GM23338 (cell line): ENCODE measurements at regions not wholly inside any gene's neighbourhood (a gene's known extent, or its start where the extent isn't known, plus 50 kb on each side); places are given as distances from the start of the nearest gene placed in this dataset.

Experiments
- ATAC-seq: fragments of 200-7000 bp; cut with Tn5 transposase; 3 replicates; pipeline ENCODE4 v1.9.1; 2020
- DNase-seq: peaks from one replicate; pipeline ENCODE4 v3.0.0-alpha.2; 2015; ENCODE audit warnings: low spot score
- H2AFZ ChIP-seq: fragments of 200-600 bp; sonication (generic); 2 replicates; pipeline ENCODE4 v1.8.0; 2016; ENCODE audit warnings: antibody characterized with exemption, mild to moderate bottlenecking, moderate library complexity
- H3F3A ChIP-seq: fragments of 200-600 bp; sonication (generic); replicated peaks from 2 replicates; pipeline ENCODE4 v1.8.0; 2017; ENCODE audit warnings: antibody characterized with exemption, mixed run types, low read depth
- H3K27ac ChIP-seq: fragments of 200-600 bp; sonication (generic); 2 replicates; pipeline ENCODE4 v1.6.1; 2016; ENCODE audit warnings: low read depth
- H3K27me3 ChIP-seq: fragments of 200-600 bp; sonication (generic); 2 replicates; pipeline ENCODE4 v1.8.0; 2016; ENCODE audit warnings: mild to moderate bottlenecking, mixed run types, moderate library complexity; ENCODE audit not compliant: insufficient read depth
- H3K36me3 ChIP-seq: fragments of 200-600 bp; sonication (generic); 2 replicates; pipeline ENCODE4 v1.8.0; 2016; ENCODE audit warnings: mild to moderate bottlenecking; ENCODE audit not compliant: insufficient read depth
- H3K4me1 ChIP-seq: fragments of 200-600 bp; sonication (generic); 2 replicates; pipeline ENCODE4 v1.8.0; 2016; ENCODE audit warnings: mild to moderate bottlenecking, moderate library complexity; ENCODE audit not compliant: insufficient read depth
- H3K4me2 ChIP-seq: fragments of 200-600 bp; sonication (generic); 2 replicates; pipeline ENCODE4 v1.7.1; 2017; ENCODE audit warnings: mixed run types
- H3K4me3 ChIP-seq: fragments of 200-600 bp; sonication (generic); 2 replicates; pipeline ENCODE4 v1.6.1; 2016; ENCODE audit warnings: mixed run types
- H3K79me2 ChIP-seq: fragments of 200-600 bp; sonication (generic); replicated peaks from 2 replicates; pipeline ENCODE4 v1.8.0; 2017; ENCODE audit warnings: mild to moderate bottlenecking; ENCODE audit not compliant: insufficient read depth
- H3K9me2 ChIP-seq: fragments of 200-600 bp; sonication (generic); 2 replicates; pipeline ENCODE4 v1.8.0; 2017; ENCODE audit not compliant: insufficient read depth
- H4K20me1 ChIP-seq: fragments of 200-600 bp; sonication (generic); replicated peaks from 2 replicates; pipeline ENCODE4 v1.8.0; 2017; ENCODE audit warnings: mild to moderate bottlenecking; ENCODE audit not compliant: insufficient read depth
- H3K27ac Mint-ChIP-seq: 2 replicates; pipeline ENCODE4 v1.8.0; 2020; ENCODE audit warnings: inconsistent platforms, mild to moderate bottlenecking, moderate library complexity, mixed read lengths
- H3K27me3 Mint-ChIP-seq: 3 replicates; pipeline ENCODE4 v1.8.0; 2022; ENCODE audit warnings: low read depth, mild to moderate bottlenecking, moderate library complexity, mixed read lengths, inconsistent platforms; ENCODE audit not compliant: insufficient read depth, poor library complexity
- H3K36me3 Mint-ChIP-seq: 3 replicates; pipeline ENCODE4 v1.8.0; 2021; ENCODE audit warnings: low read depth, mild to moderate bottlenecking, inconsistent platforms, moderate library complexity, mixed read lengths
- H3K4me1 Mint-ChIP-seq: 3 replicates; pipeline ENCODE4 v1.8.0; 2020; ENCODE audit warnings: mild to moderate bottlenecking, inconsistent platforms, mixed read lengths
- H3K4me3 Mint-ChIP-seq: 3 replicates; pipeline ENCODE4 v1.8.0; 2021; ENCODE audit warnings: moderate library complexity, mild to moderate bottlenecking, inconsistent platforms, mixed read lengths
- H3K9me3 Mint-ChIP-seq: 3 replicates; pipeline ENCODE4 v1.8.0; 2020; ENCODE audit warnings: moderate library complexity, mild to moderate bottlenecking, inconsistent platforms, mixed read lengths
- CREB1 ChIP-seq: fragments of 250-450 bp; sonication (Bioruptor Pico); IDR thresholded peaks from 2 replicates; pipeline ENCODE4 v1.5.0; 2020; ENCODE audit warnings: low read depth, mild to moderate bottlenecking, moderate library complexity
- CTCF ChIP-seq, 2 experiments: fragments of 200-600 bp in 1 of 2; sonication (generic) in 1 of 2; conservative IDR thresholded peaks; 2 replicates each; pipeline versions ENCODE4 v1.5.1 to v1.6.1; 2016 to 2017; ENCODE audit warnings: antibody characterized with exemption in 2 of 2, low read depth in 2 of 2, mild to moderate bottlenecking in 2 of 2, moderate library complexity in 1 of 2
- ETS1 ChIP-seq: IDR thresholded peaks from 2 replicates; pipeline ENCODE4 v1.6.1; 2016; ENCODE audit warnings: antibody characterized with exemption
- EZH2 ChIP-seq: fragments of 200-600 bp; sonication (generic); IDR thresholded peaks from one replicate; pipeline ENCODE4 v1.8.0; 2017; ENCODE audit warnings: antibody characterized with exemption, mild to moderate bottlenecking, low read depth; ENCODE audit not compliant: unreplicated experiment
- EZH2phosphoT487 ChIP-seq: fragments of 200-600 bp; sonication (generic); IDR thresholded peaks from one replicate; pipeline ENCODE4 v1.8.1; 2018; ENCODE audit warnings: antibody characterized with exemption; ENCODE audit not compliant: unreplicated experiment
- JUNB ChIP-seq: IDR thresholded peaks from one replicate; pipeline ENCODE4 v1.6.1; 2016; ENCODE audit warnings: antibody characterized with exemption; ENCODE audit not compliant: unreplicated experiment
- NANOG ChIP-seq: IDR thresholded peaks from 2 replicates; pipeline ENCODE4 v1.6.1; 2016; ENCODE audit warnings: antibody characterized with exemption, borderline replicate concordance
- POLR2AphosphoS5 ChIP-seq: IDR thresholded peaks from 2 replicates; pipeline ENCODE4 v1.6.1; 2016; ENCODE audit warnings: antibody characterized with exemption, low read depth
- REST ChIP-seq: IDR thresholded peaks from one replicate; pipeline ENCODE4 v1.6.1; 2018; ENCODE audit warnings: antibody characterized with exemption; ENCODE audit not compliant: unreplicated experiment
- STAT1 ChIP-seq: IDR thresholded peaks from one replicate; pipeline ENCODE4 v1.6.1; 2016; ENCODE audit warnings: antibody characterized with exemption; ENCODE audit not compliant: unreplicated experiment
- ZNF114 ChIP-seq: fragments of 250-450 bp; sonication (Bioruptor Pico); IDR thresholded peaks from 2 replicates; pipeline ENCODE4 v1.5.0; 2020; ENCODE audit warnings: mild to moderate bottlenecking, moderate library complexity
- ZNF331 ChIP-seq: fragments of 250-450 bp; sonication (Bioruptor Pico); IDR thresholded peaks from 2 replicates; pipeline ENCODE4 v1.5.0; 2020; ENCODE audit warnings: low read depth, mild to moderate bottlenecking, moderate library complexity
- ZNF462 ChIP-seq: fragments of 250-450 bp; sonication (Bioruptor Pico); IDR thresholded peaks from 2 replicates; pipeline ENCODE4 v1.5.0; 2020; ENCODE audit warnings: mild to moderate bottlenecking, moderate library complexity

GRCh38 chr1:30636621-30637020, 86.8 kb downstream of the MATN1 start:
- no peaks in the 10 kb centered on the region for H4K20me1 ChIP-seq
- no peaks in the 10 kb centered on the region for H3K36me3 ChIP-seq
- DNase-seq: no peak
- H3K4me1 ChIP-seq: no peaks in the 10 kb centered on the region
- H3K27ac ChIP-seq: no peak overlapping the region
- Mint-ChIP-seq H3K27me3 (no peaks in the 10 kb centered on the region), H3K4me1 (no peaks in the 10 kb centered on the region), H3K36me3 (no peaks in the 10 kb centered on the region), H3K9me3 (no peaks in the 10 kb centered on the region), H3K27ac (no peak overlapping the region), H3K4me3 (no peak overlapping the region)
- H3K79me2 ChIP-seq: no peaks in the 10 kb centered on the region
- no peak for ATAC-seq
- no peaks in the 10 kb centered on the region for H3K27me3 ChIP-seq
- TF ChIP-seq ZNF331 (CRISPR knock-in tag) (no peak), POLR2AphosphoS5 (no peak), STAT1 (no peak), ZNF114 (no peak), JUNB (no peak), NANOG (no peak), CREB1 (no peak), REST (no peak), CTCF (conservative IDR thresholded peaks at IDR 0.05; ENCODE audit: low read depth in 2 of 2) (no peak), EZH2 (no peak), EZH2phosphoT487 (no peak), ETS1 (no peak), ZNF462 (CRISPR knock-in tag) (no peak)
- no peak overlapping the region for H2AFZ ChIP-seq
- H3K4me3 ChIP-seq: no peak overlapping the region
- no peaks in the 10 kb centered on the region for H3K9me2 ChIP-seq
- no peaks in the 10 kb centered on the region for H3F3A ChIP-seq
- H3K4me2 ChIP-seq: no peak overlapping the region
